A549 (cell line): ENCODE measurements at regions not wholly inside any gene's neighbourhood (a gene's known extent, or its start where the extent isn't known, plus 50 kb on each side); places are given as distances from the start of the nearest gene placed in this dataset.

Source experiments
- ATAC-seq, 2 experiments: fragments of 200-7000 bp in 1 of 2; fragments of >200 bp in 1 of 2; cut with Nextera tagmentation in 1 of 2; cut with Tn5 transposase in 1 of 2; 3 replicates each; pipeline versions ENCODE4 v1.8.0 to v1.9.1; 2018 to 2020; ENCODE audit warnings: mild to moderate bottlenecking in 1 of 2, moderate library complexity in 1 of 2
- CTCF ChIA-PET: fragments of 300-600 bp; sonication (Branson Sonifier 250); formaldehyde crosslinking; extraction: SDS; loops from one replicate; lab custom pipeline; 2021; ENCODE audit warnings: antibody characterized with exemption, inconsistent platforms; lab: Yijun Ruan, JAX
- POLR2A ChIA-PET: fragments of 350-600 bp; formaldehyde crosslinking; extraction: SDS; loops from one replicate; lab custom pipeline; 2021; ENCODE audit warnings: antibody characterized with exemption, inconsistent platforms; lab: Yijun Ruan, JAX
- DNase-seq, 2 experiments: peaks; one replicate each; pipeline versions ENCODE4 v3.0.0 to v3.0.0-alpha.2; 2011 to 2016; ENCODE audit warnings: low read depth in 1 of 2, low spot score in 1 of 2
- FAIRE-seq: peaks from 2 replicates; lab custom pipeline; 2011; peaks lifted over from hg19 to GRCh38; lab: Jason Lieb, UNC
- H3K27ac ChIP-seq, 2 experiments: fragments of >200 bp; sonication (Bioruptor Twin); formaldehyde crosslinking; 3 replicates each; pipeline ENCODE4 v1.5.1; 2016 to 2017
- H3K4me1 ChIP-seq: fragments of >200 bp; sonication (Bioruptor Twin); formaldehyde crosslinking; 3 replicates; pipeline ENCODE4 v1.6.1; 2016
- H3K4me2 ChIP-seq: fragments of >200 bp; sonication (Bioruptor Twin); formaldehyde crosslinking; 3 replicates; pipeline ENCODE4 v1.6.1; 2016
- H3K4me3 ChIP-seq: fragments of >200 bp; sonication (Bioruptor Twin); formaldehyde crosslinking; 3 replicates; pipeline ENCODE4 v1.5.1; 2016
- H3K9me3 ChIP-seq: fragments of >200 bp; sonication (Bioruptor Twin); formaldehyde crosslinking; 3 replicates; pipeline ENCODE4 v1.6.1; 2016
- CEBPB ChIP-seq, 2 experiments: fragments of >200 bp in 1 of 2; sonication (Bioruptor Twin) in 1 of 2; formaldehyde crosslinking in 1 of 2; IDR thresholded peaks; 2 replicates each; pipeline ENCODE4 v1.6.1; 2012 to 2016
- CHD2 ChIP-seq: fragments of 150-350 bp; IDR thresholded peaks from 2 replicates; pipeline ENCODE4 v1.6.1; 2014; ENCODE audit warnings: low read length; ENCODE audit not compliant: partially characterized antibody
- EP300 ChIP-seq, 2 experiments: fragments of >200 bp; sonication (Bioruptor Twin); formaldehyde crosslinking; IDR thresholded peaks; 2 replicates in 1 of 2; 3 replicates in 1 of 2; pipeline ENCODE4 v1.6.1; 2016 to 2017
- ESRRA ChIP-seq: fragments of 150-350 bp; IDR thresholded peaks from 2 replicates; pipeline ENCODE4 v1.6.1; 2014; ENCODE audit warnings: mild to moderate bottlenecking, low read length, borderline replicate concordance
- FOSL2 ChIP-seq, 2 experiments: fragments of 450-650 bp in 1 of 2; fragments of >200 bp in 1 of 2; sonication (Bioruptor Twin) in 1 of 2; formaldehyde crosslinking; IDR thresholded peaks; 2 replicates each; pipeline versions ENCODE4 v1.5.0 to v1.6.1; 2016 to 2020; ENCODE audit warnings: mild to moderate bottlenecking in 1 of 2, moderate library complexity in 1 of 2
- GATA3 ChIP-seq: IDR thresholded peaks from 2 replicates; pipeline ENCODE4 v1.6.1; 2012; ENCODE audit warnings: borderline replicate concordance
- HEYL ChIP-seq: fragments of 250-450 bp; sonication (Bioruptor Pico); IDR thresholded peaks from 2 replicates; pipeline ENCODE4 v1.8.0; 2021; ENCODE audit warnings: mild to moderate bottlenecking, moderate library complexity
- HOXA7 ChIP-seq: fragments of 250-450 bp; sonication (Bioruptor Pico); IDR thresholded peaks from 2 replicates; pipeline ENCODE4 v1.5.0; 2020; ENCODE audit warnings: mild to moderate bottlenecking, moderate library complexity
- JUNB ChIP-seq: fragments of >200 bp; sonication (Bioruptor Twin); formaldehyde crosslinking; IDR thresholded peaks from 2 replicates; pipeline ENCODE4 v1.6.1; 2016
- MAFK ChIP-seq: fragments of 450-650 bp; IDR thresholded peaks from 2 replicates; pipeline ENCODE4 v1.6.1; 2014; ENCODE audit not compliant: partially characterized antibody
- MAZ ChIP-seq: fragments of 150-350 bp; IDR thresholded peaks from 2 replicates; pipeline ENCODE4 v1.6.1; 2014; ENCODE audit warnings: antibody characterized with exemption, low read depth, low read length, borderline replicate concordance
- MYC ChIP-seq: IDR thresholded peaks from 2 replicates; pipeline ENCODE4 v1.6.1; 2012; ENCODE audit warnings: mild to moderate bottlenecking, inconsistent platforms, low read length, improper control_type of control experiment, borderline replicate concordance
- NFE2L2 ChIP-seq: fragments of 150-350 bp; conservative IDR thresholded peaks from 2 replicates; pipeline ENCODE4 v1.6.1; 2014; ENCODE audit warnings: low read length
- NR3C1 ChIP-seq: fragments of >200 bp; sonication (Bioruptor Twin); formaldehyde crosslinking; IDR thresholded peaks from 3 replicates; pipeline ENCODE4 v1.6.1; 2017
- PHF8 ChIP-seq: fragments of 200-600 bp; sonication (generic); IDR thresholded peaks from 2 replicates; pipeline ENCODE4 v1.6.1; 2016; ENCODE audit warnings: low read depth, mild to moderate bottlenecking, antibody characterized with exemption, moderate library complexity, borderline replicate concordance
- POLR2AphosphoS2 ChIP-seq: conservative IDR thresholded peaks from 2 replicates; pipeline ENCODE4 v1.6.1; 2012; ENCODE audit warnings: low read length, improper control_type of control experiment, inconsistent platforms
- RARB ChIP-seq: fragments of 250-450 bp; sonication (Bioruptor Pico); IDR thresholded peaks from 2 replicates; pipeline ENCODE4 v1.8.0; 2021; ENCODE audit warnings: mild to moderate bottlenecking, moderate library complexity
- RCOR1 ChIP-seq: fragments of 150-350 bp; IDR thresholded peaks from 2 replicates; pipeline ENCODE4 v1.6.1; 2014; ENCODE audit warnings: antibody characterized with exemption, low read length, low read depth
- RNF2 ChIP-seq: fragments of 200-600 bp; sonication (generic); IDR thresholded peaks from 2 replicates; pipeline ENCODE4 v1.6.1; 2016; ENCODE audit warnings: low read depth, mild to moderate bottlenecking, antibody characterized with exemption, moderate library complexity, borderline replicate concordance
- SMC3 ChIP-seq: fragments of >200 bp; sonication (Bioruptor Twin); formaldehyde crosslinking; IDR thresholded peaks from 3 replicates; pipeline ENCODE4 v1.6.1; 2018; ENCODE audit warnings: inconsistent platforms
- TFCP2L1 ChIP-seq: fragments of 250-450 bp; sonication (Bioruptor Pico); IDR thresholded peaks from 2 replicates; pipeline ENCODE4 v1.5.0; 2021; ENCODE audit warnings: mild to moderate bottlenecking
- TP53 ChIP-seq: fragments of 250-450 bp; sonication (Bioruptor Pico); IDR thresholded peaks from 2 replicates; pipeline ENCODE4 v1.5.0; 2021; ENCODE audit warnings: mild to moderate bottlenecking, moderate library complexity
- ZC3H11A ChIP-seq: fragments of 450-650 bp; IDR thresholded peaks from 2 replicates; pipeline ENCODE4 v1.6.1; 2014; ENCODE audit warnings: antibody characterized with exemption, mild to moderate bottlenecking
- ZFP36 ChIP-seq: fragments of 450-650 bp; IDR thresholded peaks from 2 replicates; pipeline ENCODE4 v1.6.1; 2014; ENCODE audit warnings: borderline replicate concordance; ENCODE audit not compliant: partially characterized antibody
- ZSCAN20 ChIP-seq: fragments of 250-450 bp; sonication (Bioruptor Pico); IDR thresholded peaks from 2 replicates; pipeline ENCODE4 v1.8.0; 2022; ENCODE audit warnings: mild to moderate bottlenecking, moderate library complexity
- WGBS: methylation state at CpG from one replicate; pipeline ENCODE4 v1.1.6; 2017; ENCODE audit errors: missing lambda C conversion rate; 5-methylcytosine and 5-hydroxymethylcytosine counted together
- TF ChIP-seq, protein P1 (sequence below): fragments of >200 bp; sonication (Bioruptor Twin); formaldehyde crosslinking; IDR thresholded peaks from 3 replicates; pipeline ENCODE4 v1.6.1; 2016
- TF ChIP-seq, protein P2 (sequence below): fragments of 450-650 bp; IDR thresholded peaks from 2 replicates; pipeline ENCODE4 v1.6.1; 2014; ENCODE audit warnings: antibody characterized with exemption
- TF ChIP-seq, protein P3 (sequence below): fragments of 250-450 bp; sonication (Bioruptor Pico); IDR thresholded peaks from 2 replicates; pipeline ENCODE4 v1.5.0; 2021; ENCODE audit warnings: mild to moderate bottlenecking, moderate library complexity, borderline replicate concordance
- TF ChIP-seq, protein P4 (sequence below): fragments of 150-350 bp; IDR thresholded peaks from 2 replicates; pipeline ENCODE4 v1.6.1; 2014; ENCODE audit warnings: low read depth, mild to moderate bottlenecking, low read length

DNA sequence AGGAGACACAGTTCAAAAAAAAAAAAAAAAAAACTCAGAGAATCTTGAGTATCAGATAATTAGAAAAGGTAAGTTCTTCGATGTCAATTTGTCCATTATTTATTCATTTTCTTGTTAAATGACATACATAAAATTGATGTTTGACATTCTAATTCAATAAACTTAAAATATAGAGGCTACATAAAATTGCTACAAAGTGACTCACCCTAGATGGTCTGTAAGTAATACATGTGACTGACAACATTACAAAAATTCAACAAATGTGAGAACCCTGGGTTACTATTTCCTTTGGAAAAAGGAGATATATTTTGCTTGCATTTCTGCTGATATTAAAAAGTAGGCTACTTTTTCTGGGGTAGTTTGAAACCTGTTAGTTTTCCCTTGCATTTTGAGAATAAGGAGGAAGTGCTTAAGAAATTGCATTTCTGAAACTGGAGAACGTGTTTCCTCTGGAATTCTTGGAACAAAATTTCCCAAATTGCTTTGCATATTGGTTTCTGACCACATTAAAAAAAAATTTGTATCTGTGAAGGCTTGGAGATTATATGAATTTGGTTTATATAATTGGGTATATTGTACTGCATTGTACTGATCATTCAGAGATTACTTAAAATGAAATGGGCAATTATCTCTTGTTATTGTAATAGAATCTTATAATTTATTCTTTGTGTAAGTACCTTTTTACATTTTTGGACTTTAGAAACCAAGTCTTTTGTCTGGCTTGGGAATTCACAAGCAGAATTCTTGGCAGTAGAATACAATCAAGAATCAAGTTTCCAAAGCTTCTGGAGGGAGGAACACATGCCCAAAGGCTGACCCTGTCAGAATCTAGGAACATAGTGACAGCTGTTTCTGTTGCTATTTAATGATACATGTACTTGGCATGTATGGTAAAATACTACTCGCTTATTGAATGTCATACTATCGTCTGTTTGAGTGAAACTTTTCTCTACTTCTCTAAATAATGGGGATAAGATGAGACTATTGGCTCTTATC is 106.1 kb downstream of the DSEL start:
- Histone ChIP-seq H3K4me3 (no peak overlapping the region), H3K27ac (no peak overlapping the region), H3K4me2 (no peak overlapping the region), H3K4me1 (no peaks in the 10 kb centered on the region), H3K9me3 (no peaks in the 10 kb centered on the region)
- 30% methylated on average over 4 of the region's 4 CpGs for WGBS
- ChIA-PET POLR2A (no interaction called here), CTCF (no interaction called here)
- FAIRE-seq (no peak), ATAC-seq (no peak), DNase-seq (no peak)
- TF ChIP-seq, protein P1, sequence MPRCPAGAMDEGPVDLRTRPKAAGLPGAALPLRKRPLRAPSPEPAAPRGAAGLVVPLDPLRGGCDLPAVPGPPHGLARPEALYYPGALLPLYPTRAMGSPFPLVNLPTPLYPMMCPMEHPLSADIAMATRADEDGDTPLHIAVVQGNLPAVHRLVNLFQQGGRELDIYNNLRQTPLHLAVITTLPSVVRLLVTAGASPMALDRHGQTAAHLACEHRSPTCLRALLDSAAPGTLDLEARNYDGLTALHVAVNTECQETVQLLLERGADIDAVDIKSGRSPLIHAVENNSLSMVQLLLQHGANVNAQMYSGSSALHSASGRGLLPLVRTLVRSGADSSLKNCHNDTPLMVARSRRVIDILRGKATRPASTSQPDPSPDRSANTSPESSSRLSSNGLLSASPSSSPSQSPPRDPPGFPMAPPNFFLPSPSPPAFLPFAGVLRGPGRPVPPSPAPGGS = no peak
- TF ChIP-seq RARB (no peak), ZFP36 (no peak), GATA3 (no peak), TP53 (CRISPR knock-in tag) (no peak), CHD2 (no peak), ESRRA (no peak), FOSL2 (IDR thresholded peaks at IDR 0.05) (no peak), FOSL2 (CRISPR knock-in tag; IDR thresholded peaks at IDR 0.05) (no peak), POLR2AphosphoS2 (no peak), SMC3 (no peak), TFCP2L1 (CRISPR knock-in tag) (no peak), RCOR1 (no peak), ZSCAN20 (CRISPR knock-in tag) (no peak)
- TF ChIP-seq, protein P2, sequence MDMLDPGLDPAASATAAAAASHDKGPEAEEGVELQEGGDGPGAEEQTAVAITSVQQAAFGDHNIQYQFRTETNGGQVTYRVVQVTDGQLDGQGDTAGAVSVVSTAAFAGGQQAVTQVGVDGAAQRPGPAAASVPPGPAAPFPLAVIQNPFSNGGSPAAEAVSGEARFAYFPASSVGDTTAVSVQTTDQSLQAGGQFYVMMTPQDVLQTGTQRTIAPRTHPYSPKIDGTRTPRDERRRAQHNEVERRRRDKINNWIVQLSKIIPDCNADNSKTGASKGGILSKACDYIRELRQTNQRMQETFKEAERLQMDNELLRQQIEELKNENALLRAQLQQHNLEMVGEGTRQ = no peak

DNA sequence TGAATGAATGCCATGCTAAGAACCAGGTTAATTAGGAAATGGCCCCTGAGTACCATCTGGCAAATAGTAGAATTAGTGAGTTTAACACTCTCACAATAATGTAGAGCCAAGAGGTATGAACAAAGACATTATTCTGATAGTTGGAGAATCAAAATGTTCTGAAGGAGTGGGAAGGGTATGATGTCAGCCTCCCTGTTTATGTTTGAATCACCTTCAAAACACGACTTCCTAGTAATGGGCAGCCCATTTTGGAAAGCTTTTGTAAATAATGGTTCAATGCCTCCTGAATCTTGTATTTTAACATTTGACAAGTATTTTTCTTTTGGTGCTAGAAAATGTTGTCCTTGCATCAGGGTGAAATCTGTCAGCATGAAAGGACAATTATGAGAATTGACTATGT is 108.3 kb downstream of the DSEL start:
- ATAC-seq (no peak), DNase-seq (no peak), FAIRE-seq (no peak)
- 9% methylated on average over 1 of the region's 1 CpG for WGBS
- TF ChIP-seq PHF8 (no peak), CEBPB (IDR thresholded peaks at IDR 0.05) (no peak), MAFK (no peak), ESRRA (no peak)
- H3K4me3 ChIP-seq = no peak overlapping the region
- POLR2A ChIA-PET = no interaction called here
- H3K4me1 ChIP-seq = no peaks in the 10 kb centered on the region
- H3K27ac ChIP-seq = no peak overlapping the region
- H3K4me2 ChIP-seq = no peak overlapping the region
- no peaks in the 10 kb centered on the region for H3K9me3 ChIP-seq
- CTCF ChIA-PET = no interaction called here

DNA sequence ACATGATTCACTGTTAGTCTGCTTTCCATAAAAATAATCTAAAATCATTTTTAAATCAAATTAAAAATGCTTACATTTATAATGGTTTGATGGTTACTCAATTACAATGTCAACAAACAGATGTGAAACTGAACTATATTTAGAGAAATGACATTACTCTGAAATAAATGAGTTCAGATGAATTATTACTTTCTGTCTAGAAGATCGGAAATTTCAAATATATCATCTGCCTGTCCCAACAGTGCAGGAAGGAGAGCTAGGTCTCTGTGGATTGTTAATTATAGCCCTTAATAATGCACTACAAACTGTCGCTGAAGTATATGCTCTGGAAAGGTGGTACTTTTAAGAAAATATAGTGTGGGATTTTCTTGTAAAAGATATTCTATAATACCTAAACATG is 109.8 kb downstream of the DSEL start:
- POLR2A ChIA-PET = no interaction called here

More for the DNA sequence above, 109.8 kb downstream of the DSEL start:
- Histone ChIP-seq H3K4me1 (no peaks in the 10 kb centered on the region), H3K27ac (no peak overlapping the region), H3K4me3 (no peak overlapping the region), H3K9me3 (no peaks in the 10 kb centered on the region), H3K4me2 (no peak overlapping the region)
- no peak for DNase-seq
- WGBS = 74% methylated on average over 2 of the region's 2 CpGs
- FAIRE-seq = no peak
- CTCF ChIA-PET = no interaction called here
- no peak for ATAC-seq
- TF ChIP-seq CEBPB (IDR thresholded peaks at IDR 0.05) (no peak), RNF2 (no peak), GATA3 (no peak), HEYL (CRISPR knock-in tag) (no peak), RARB (no peak), HOXA7 (CRISPR knock-in tag) (no peak), MYC (no peak), EP300 (IDR thresholded peaks at IDR 0.05) (no peak), ZC3H11A (no peak), JUNB (no peak), ZFP36 (no peak), NR3C1 (no peak), NFE2L2 (no peak), MAZ (no peak)
- TF ChIP-seq, protein P3, sequence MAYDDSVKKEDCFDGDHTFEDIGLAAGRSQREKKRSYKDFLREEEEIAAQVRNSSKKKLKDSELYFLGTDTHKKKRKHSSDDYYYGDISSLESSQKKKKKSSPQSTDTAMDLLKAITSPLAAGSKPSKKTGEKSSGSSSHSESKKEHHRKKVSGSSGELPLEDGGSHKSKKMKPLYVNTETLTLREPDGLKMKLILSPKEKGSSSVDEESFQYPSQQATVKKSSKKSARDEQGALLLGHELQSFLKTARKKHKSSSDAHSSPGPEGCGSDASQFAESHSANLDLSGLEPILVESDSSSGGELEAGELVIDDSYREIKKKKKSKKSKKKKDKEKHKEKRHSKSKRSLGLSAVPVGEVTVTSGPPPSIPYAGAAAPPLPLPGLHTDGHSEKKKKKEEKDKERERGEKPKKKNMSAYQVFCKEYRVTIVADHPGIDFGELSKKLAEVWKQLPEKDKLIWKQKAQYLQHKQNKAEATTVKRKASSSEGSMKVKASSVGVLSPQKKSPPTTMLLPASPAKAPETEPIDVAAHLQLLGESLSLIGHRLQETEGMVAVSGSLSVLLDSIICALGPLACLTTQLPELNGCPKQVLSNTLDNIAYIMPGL (CRISPR knock-in tag) = no peak
- TF ChIP-seq, protein P4, sequence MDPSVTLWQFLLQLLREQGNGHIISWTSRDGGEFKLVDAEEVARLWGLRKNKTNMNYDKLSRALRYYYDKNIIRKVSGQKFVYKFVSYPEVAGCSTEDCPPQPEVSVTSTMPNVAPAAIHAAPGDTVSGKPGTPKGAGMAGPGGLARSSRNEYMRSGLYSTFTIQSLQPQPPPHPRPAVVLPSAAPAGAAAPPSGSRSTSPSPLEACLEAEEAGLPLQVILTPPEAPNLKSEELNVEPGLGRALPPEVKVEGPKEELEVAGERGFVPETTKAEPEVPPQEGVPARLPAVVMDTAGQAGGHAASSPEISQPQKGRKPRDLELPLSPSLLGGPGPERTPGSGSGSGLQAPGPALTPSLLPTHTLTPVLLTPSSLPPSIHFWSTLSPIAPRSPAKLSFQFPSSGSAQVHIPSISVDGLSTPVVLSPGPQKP = no peak
